Fibroblast of upper back skin (primary cell): ENCODE measurements at regions not wholly inside any gene's neighbourhood (a gene's known extent, or its start where the extent isn't known, plus 50 kb on each side); places are given as distances from the start of the nearest gene placed in this dataset.
"Not testable (repeated sequence)": the region's sequence is repeated elsewhere in the genome, so short reads cannot be mapped to it uniquely, and the experiment has no call there.

Experiments used
- DNase-seq: peaks from one replicate; pipeline ENCODE4 v3.0.0-alpha.2; 2013

- DNase-seq = no peak
These were observed 131.7 kb downstream of the BCL2L11 start for GRCh38 chr2:111252436-111252835.

DNA sequence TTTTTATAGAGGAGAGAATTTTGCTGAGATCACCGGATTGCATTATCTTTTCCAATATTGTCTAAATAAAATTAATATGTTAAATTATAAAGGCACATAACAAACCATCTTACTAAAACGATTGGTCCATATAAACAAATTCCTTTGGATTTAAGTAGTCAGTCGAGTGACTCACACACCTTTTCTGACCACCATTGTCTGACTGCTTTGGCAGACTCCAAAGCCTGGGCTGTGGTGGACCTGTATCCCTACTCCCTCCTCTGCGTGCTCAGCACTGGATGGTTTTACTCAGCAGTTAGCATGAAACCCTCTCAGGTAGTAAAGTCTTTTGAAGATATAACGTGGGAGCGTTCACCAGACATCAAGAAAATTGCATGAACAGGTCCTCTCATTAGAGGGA lies 134.2 kb downstream of the BCL2L11 start:
- DNase-seq = not testable (repeated sequence)

- not testable (repeated sequence) for DNase-seq
These were observed 135.9 kb downstream of the BCL2L11 start for GRCh38 chr2:111256628-111257027.

GRCh38 chr2:111257607-111258006 lies 136.9 kb downstream of the BCL2L11 start:
- not testable (repeated sequence) for DNase-seq

- not testable (repeated sequence) for DNase-seq
These were observed 137.6 kb downstream of the BCL2L11 start for GRCh38 chr2:111258318-111258717.

- DNase-seq = not testable (repeated sequence)
These were observed 142.1 kb downstream of the BCL2L11 start for GRCh38 chr2:111262627-111263379.

- not testable (repeated sequence) for DNase-seq
These were observed 142.8 kb downstream of the BCL2L11 start for GRCh38 chr2:111263380-111264017.

- not testable (repeated sequence) for DNase-seq
These were observed 144.2 kb downstream of the BCL2L11 start for GRCh38 chr2:111264956-111265355.

DNA sequence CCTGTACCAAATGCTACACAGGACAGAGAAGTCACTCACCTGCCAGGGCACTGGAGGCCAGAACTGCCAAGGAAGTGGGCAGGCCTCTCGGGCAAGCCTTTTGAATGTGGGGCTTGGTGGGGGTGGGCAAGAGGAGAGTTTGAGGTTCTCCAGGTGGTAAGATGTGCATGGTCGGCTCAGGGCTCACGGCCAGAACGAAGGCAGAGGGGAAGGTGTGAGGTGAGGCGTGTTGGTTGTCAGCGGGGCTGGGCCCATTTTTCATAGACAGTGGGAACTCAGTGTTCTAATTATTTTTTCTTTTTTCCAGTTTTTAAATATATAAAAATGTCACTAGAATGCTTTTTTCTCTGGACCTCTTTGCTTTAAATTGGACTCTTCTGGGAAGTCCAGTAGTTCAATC lies 145.8 kb downstream of the BCL2L11 start:
- DNase-seq = not testable (repeated sequence)

DNA sequence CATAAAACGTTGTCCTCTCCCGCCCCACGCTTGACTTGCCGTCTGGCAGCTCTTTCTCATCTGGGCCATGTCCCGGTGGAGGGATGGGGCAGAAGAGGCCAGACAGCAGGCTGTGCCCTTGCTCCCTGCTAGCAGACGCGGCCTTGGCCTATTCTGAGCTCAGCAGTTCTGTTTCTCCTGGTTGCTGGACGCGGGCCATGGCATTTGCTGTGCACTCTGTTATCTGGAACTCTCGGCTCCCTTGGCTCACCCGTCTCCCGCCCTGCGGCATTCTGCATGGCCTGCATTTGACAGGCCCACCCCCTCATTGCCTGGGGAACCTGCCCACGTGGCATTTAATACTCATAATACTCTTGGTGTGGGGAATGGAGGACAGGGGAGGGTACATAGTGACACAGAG lies 146.3 kb downstream of the BCL2L11 start:
- not testable (repeated sequence) for DNase-seq

DNA sequence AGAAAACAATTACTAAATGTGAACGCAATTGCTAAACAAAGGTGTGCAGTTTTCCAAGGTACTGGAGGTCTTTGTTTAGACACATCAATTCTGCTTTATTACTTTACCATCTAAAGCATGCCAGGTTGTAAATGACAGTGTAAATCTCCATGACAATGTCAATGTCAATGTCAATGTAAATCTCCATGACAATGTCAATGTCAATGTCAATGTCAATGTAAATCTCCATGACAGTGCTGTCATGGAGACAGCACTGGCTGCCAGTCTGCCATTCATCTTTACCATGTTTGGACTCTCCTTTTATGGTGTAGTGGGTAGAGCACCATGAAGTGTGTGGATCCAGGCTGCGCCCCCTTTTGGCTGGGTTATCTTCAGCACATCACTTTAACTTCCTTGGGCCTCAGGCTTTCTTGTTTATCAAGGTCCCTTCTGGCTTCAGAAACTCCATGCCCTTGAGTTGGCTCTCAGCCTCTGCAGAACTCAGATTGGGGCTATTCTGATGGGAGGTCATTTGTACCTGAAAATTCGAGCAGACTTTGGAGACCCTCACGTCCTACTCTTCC lies 149.1 kb downstream of the BCL2L11 start:
- not testable (repeated sequence) for DNase-seq

DNA sequence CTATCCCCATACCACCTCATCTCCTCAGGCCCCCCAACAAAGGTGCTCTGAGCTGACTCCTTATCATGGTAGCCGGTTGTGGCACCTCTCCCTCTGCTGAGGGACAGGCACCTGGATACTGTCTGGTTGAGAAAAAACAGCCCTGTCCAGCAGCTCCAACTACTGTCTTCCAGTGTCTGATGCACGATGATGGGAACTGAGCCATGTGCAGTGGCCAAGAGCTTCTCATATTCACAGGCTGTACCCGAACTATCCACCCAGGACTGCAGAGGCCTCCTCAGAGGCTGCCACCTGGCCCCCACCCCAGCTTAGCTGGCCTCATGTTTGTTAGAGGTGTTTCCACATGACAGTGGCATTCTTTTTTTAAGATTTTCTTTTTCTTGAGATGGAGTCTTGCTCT lies 149.9 kb downstream of the BCL2L11 start:
- not testable (repeated sequence) for DNase-seq

- not testable (repeated sequence) for DNase-seq
These were observed 151.1 kb downstream of the BCL2L11 start for GRCh38 chr2:111271647-111272304.

GRCh38 chr2:111273007-111273406 lies 152.3 kb downstream of the BCL2L11 start:
- not testable (repeated sequence) for DNase-seq

- DNase-seq = not testable (repeated sequence)
These were observed 154.5 kb downstream of the BCL2L11 start for GRCh38 chr2:111275047-111275853.

DNA sequence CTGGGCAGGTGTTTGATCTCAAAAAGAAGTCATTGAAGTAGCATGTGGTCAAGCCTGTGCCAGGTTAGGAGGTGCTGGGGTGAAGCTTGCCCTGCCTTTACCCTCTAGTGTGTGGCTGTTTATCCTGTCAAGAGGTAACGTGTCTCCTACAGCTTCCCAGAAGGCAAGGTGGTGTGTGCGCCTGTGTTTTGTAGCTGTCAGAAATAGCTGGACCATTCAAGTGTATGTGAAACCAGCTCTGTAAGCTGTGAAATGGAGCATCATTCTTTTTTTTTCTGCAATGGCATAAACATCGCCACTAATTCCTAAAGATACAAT lies 155.1 kb downstream of the BCL2L11 start:
- not testable (repeated sequence) for DNase-seq

DNA sequence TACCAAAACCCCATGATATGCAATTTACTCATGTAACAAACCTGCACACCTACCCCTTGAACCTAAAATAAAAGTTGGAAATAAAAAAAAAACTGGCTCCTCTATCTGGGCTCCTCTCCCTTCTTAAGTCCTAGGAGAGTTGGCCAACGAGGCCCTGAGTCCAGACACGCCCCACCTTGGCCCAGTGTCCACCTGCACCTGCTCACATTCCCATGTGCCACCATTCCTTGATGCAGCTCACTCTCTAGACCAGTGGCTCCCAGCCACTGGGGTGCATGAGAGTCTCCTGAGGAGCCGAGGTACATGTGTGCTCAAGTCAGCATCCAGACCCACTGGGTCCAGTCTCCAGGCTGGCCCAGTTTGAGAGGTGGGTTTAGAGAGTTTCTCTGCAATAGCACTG lies 157.4 kb downstream of the BCL2L11 start:
- DNase-seq = not testable (repeated sequence)

GRCh38 chr2:111280709-111281286 lies 160.1 kb downstream of the BCL2L11 start:
- not testable (repeated sequence) for DNase-seq

DNA sequence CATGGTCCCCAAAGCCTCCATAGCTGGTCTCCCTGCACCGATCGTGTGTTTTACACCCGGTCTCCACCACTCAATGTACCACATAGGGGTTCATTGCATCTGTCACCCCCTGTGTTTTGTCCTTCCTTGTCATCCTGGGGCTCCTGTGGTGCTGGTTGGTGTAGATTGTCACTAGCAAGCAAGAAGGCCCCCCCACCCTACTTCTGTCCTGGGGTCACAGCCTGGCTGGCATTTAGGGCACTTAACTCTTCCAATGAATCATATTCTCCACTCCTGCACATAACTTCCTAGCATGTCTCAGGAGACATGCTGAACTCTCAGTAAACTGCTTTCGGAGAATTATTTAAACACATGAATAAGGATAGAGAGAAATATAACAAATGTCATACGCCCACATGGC lies 161.4 kb downstream of the BCL2L11 start:
- DNase-seq = not testable (repeated sequence)

GRCh38 chr2:111287646-111288568 lies 167.2 kb downstream of the BCL2L11 start:
- not testable (repeated sequence) for DNase-seq

DNA sequence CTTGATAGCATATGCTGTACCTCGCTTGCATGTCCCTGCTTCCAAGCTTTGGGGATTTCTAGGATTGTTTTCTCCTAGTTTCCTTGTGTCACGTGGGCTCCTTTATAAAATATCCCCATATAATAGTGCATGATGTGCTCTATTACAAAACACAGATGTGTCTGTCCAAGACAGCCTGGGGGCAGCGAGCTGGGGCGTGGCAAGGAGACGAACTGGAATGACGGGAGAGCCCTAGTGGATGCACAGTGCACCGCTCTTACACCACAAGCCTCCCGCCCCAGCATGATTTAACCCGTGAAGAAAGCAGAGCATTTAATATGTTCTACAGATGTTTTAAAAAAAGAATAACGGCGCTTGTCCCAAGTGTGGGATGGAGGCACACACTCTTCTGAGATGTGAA lies 169.7 kb downstream of the BCL2L11 start:
- DNase-seq = not testable (repeated sequence)
